Type B pancreatic cell (in vitro differentiated cells): ENCODE measurements at regions not wholly inside any gene's neighbourhood (a gene's known extent, or its start where the extent isn't known, plus 50 kb on each side); places are given as distances from the start of the nearest gene placed in this dataset.

Experiments
- DNase-seq: peaks from one replicate; pipeline ENCODE4 v3.0.0; 2021; ENCODE audit warnings: mixed read lengths; ENCODE audit not compliant: unreplicated experiment; ENCODE audit errors: extremely low spot score
- H3K27ac Mint-ChIP-seq: 2 replicates; pipeline ENCODE4 v1.8.0; 2021; ENCODE audit warnings: mild to moderate bottlenecking, mixed read lengths
- H3K27me3 Mint-ChIP-seq: 2 replicates; pipeline ENCODE4 v1.8.0; 2021; ENCODE audit warnings: mixed read lengths
- H3K36me3 Mint-ChIP-seq: 2 replicates; pipeline ENCODE4 v1.8.0; 2021; ENCODE audit warnings: mixed read lengths
- H3K4me1 Mint-ChIP-seq: one replicate; pipeline ENCODE4 v1.8.0; 2021; ENCODE audit warnings: mixed read lengths; ENCODE audit not compliant: unreplicated experiment
- H3K4me3 Mint-ChIP-seq: 2 replicates; pipeline ENCODE4 v1.8.0; 2021; ENCODE audit warnings: mild to moderate bottlenecking, mixed read lengths
- H3K9me3 Mint-ChIP-seq: 2 replicates; pipeline ENCODE4 v1.8.0; 2021; ENCODE audit warnings: mixed read lengths
- CTCF ChIP-seq: fragments of 200-600 bp; sonication (generic); conservative IDR thresholded peaks from 2 replicates; pipeline ENCODE4 v1.5.0; 2021; ENCODE audit warnings: antibody characterized with exemption, mild to moderate bottlenecking

- Mint-ChIP-seq H3K36me3 (no peaks in the 10 kb centered on the region), H3K4me1 (peaks cover 26% of the 10 kb centered on the region), H3K27me3 (peaks cover 7% of the 10 kb centered on the region), H3K4me3 (no peak overlapping the region), H3K27ac (no peak overlapping the region), H3K9me3 (no peaks in the 10 kb centered on the region)
- no peak for DNase-seq
- no peak for TF ChIP-seq CTCF
Measured at GRCh38 chr7:36032361-36032818, 120.7 kb upstream of the EEPD1 start.

- Mint-ChIP-seq H3K4me1 (peaks cover 29% of the 10 kb centered on the region), H3K4me3 (no peak overlapping the region), H3K9me3 (no peaks in the 10 kb centered on the region), H3K27me3 (peaks cover 7% of the 10 kb centered on the region), H3K27ac (peak overlapping the region; percentile 70), H3K36me3 (no peaks in the 10 kb centered on the region)
- TF ChIP-seq CTCF: no peak
- no peak for DNase-seq
Measured at GRCh38 chr7:36034020-36034419, 119.0 kb upstream of the EEPD1 start.

- Mint-ChIP-seq H3K9me3 (no peaks in the 10 kb centered on the region), H3K4me3 (no peak overlapping the region), H3K4me1 (peaks cover 30% of the 10 kb centered on the region), H3K27ac (no peak overlapping the region), H3K27me3 (peaks cover 7% of the 10 kb centered on the region), H3K36me3 (no peaks in the 10 kb centered on the region)
- DNase-seq: no peak
- no peak for TF ChIP-seq CTCF
Measured at GRCh38 chr7:36035186-36035585, 117.9 kb upstream of the EEPD1 start.

GRCh38 chr7:36036590-36036989, 116.5 kb upstream of the EEPD1 start:
- Mint-ChIP-seq H3K4me1 (peaks cover 32% of the 10 kb centered on the region), H3K4me3 (no peak overlapping the region), H3K27ac (peak overlapping the region; percentile 7), H3K27me3 (peaks cover 7% of the 10 kb centered on the region), H3K9me3 (no peaks in the 10 kb centered on the region), H3K36me3 (no peaks in the 10 kb centered on the region)
- no peak for DNase-seq
- TF ChIP-seq CTCF: no peak

- Mint-ChIP-seq H3K27ac (peak overlapping the region; percentile 76), H3K36me3 (no peaks in the 10 kb centered on the region), H3K4me3 (peak overlapping the region; percentile 35), H3K9me3 (no peaks in the 10 kb centered on the region), H3K27me3 (peaks cover 7% of the 10 kb centered on the region), H3K4me1 (peaks cover 30% of the 10 kb centered on the region)
- no peak for TF ChIP-seq CTCF
- no peak for DNase-seq
Measured at GRCh38 chr7:36037121-36037662, 115.9 kb upstream of the EEPD1 start.
